ENCODE measurements at regions not wholly inside any gene's neighbourhood (a gene's known extent, or its start where the extent isn't known, plus 50 kb on each side); places are given as distances from the start of the nearest gene placed in this dataset.

GRCh38 chr13:103876571-103876970 is 810.4 kb upstream of the SLC10A2 start:
- Histone ChIP-seq H3K4me3 (no peak overlapping the region), H3K36me3 (no peaks in the 10 kb centered on the region), H3K9me3 (ENCODE audit: low read depth) (no peaks in the 10 kb centered on the region), H3K4me1 (ENCODE audit: low read depth) (peaks cover 6% of the 10 kb centered on the region), H3K27me3 (no peaks in the 10 kb centered on the region), H3K27ac (no peak overlapping the region)
- TF ChIP-seq, protein P1, sequence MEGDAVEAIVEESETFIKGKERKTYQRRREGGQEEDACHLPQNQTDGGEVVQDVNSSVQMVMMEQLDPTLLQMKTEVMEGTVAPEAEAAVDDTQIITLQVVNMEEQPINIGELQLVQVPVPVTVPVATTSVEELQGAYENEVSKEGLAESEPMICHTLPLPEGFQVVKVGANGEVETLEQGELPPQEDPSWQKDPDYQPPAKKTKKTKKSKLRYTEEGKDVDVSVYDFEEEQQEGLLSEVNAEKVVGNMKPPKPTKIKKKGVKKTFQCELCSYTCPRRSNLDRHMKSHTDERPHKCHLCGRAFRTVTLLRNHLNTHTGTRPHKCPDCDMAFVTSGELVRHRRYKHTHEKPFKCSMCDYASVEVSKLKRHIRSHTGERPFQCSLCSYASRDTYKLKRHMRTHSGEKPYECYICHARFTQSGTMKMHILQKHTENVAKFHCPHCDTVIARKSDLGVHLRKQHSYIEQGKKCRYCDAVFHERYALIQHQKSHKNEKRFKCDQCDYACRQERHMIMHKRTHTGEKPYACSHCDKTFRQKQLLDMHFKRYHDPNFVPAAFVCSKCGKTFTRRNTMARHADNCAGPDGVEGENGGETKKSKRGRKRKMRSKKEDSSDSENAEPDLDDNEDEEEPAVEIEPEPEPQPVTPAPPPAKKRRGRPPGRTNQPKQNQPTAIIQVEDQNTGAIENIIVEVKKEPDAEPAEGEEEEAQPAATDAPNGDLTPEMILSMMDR (IDR thresholded peaks at IDR 0.05; ENCODE audit: low read depth, low read length): no peak
- no peak for DNase-seq (ENCODE audit: low read depth in 1 of 2, low spot score in 1 of 2)

DNA sequence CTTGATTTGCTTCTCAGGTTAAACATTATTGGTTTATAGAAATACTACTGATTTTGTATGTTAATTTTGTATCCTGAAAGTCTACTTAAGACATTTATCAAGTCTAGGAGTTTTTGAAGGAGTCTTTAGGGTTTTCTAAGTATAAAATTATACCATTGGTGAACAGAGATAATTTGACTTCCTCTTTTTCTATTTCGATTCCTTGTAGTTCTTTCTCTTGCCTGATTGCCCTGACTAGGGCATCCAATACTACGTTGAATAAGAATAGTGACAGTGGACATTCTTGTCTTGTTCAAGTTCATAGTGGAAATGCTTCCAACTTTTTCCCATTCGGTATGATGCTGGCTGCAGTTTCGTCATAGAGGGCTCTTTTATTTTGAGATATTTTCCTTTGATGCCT is 807.5 kb upstream of the SLC10A2 start:
- H3K36me3 ChIP-seq: no peaks in the 10 kb centered on the region
- H3K9me3 ChIP-seq (ENCODE audit: low read depth): no peaks in the 10 kb centered on the region
- H3K27ac ChIP-seq: no peak overlapping the region
- no peaks in the 10 kb centered on the region for H3K27me3 ChIP-seq
- TF ChIP-seq, protein P1 (IDR thresholded peaks at IDR 0.05; ENCODE audit: low read depth, low read length): no peak
- no peak overlapping the region for H3K4me3 ChIP-seq
- H3K4me1 ChIP-seq (ENCODE audit: low read depth): no peaks in the 10 kb centered on the region
- no peak for DNase-seq (ENCODE audit: low read depth in 1 of 2, low spot score in 1 of 2)

GRCh38 chr13:103866048-103866447 is 799.8 kb upstream of the SLC10A2 start:
- no peaks in the 10 kb centered on the region for H3K36me3 ChIP-seq

DNA sequence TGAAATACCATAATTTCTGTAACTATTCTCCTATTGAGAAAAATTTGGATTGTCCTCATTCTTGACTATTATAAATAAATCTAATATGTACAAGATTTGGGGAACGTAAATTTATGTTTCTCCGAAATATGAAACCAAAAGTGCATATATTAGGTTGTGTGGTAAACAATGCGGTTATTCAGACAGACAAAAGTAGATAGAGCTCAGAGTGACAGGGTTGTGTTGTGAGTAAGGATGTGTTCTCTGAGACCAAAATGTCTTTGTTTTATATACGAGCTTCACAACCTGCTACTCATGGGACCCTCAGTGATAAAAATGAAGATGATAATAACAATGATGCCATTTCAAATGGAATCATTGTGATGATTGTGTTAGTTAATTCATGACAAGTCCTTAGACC is 796.3 kb upstream of the SLC10A2 start:
- H3K4me1 ChIP-seq (ENCODE audit: low read depth): no peaks in the 10 kb centered on the region
- H3K27me3 ChIP-seq: no peaks in the 10 kb centered on the region
- TF ChIP-seq, protein P1 (IDR thresholded peaks at IDR 0.05; ENCODE audit: low read depth, low read length): no peak
- H3K9me3 ChIP-seq (ENCODE audit: low read depth): no peaks in the 10 kb centered on the region
- no peak overlapping the region for H3K4me3 ChIP-seq
- H3K36me3 ChIP-seq: no peaks in the 10 kb centered on the region
- H3K27ac ChIP-seq: no peak overlapping the region
- no peak for DNase-seq (ENCODE audit: low read depth in 1 of 2, low spot score in 1 of 2)

More at GRCh38 chr13:103866048-103866447, 799.8 kb upstream of the SLC10A2 start:
- no peaks in the 10 kb centered on the region for H3K27me3 ChIP-seq
- no peak overlapping the region for H3K4me3 ChIP-seq
- no peak for DNase-seq (ENCODE audit: low read depth in 1 of 2, low spot score in 1 of 2)
- TF ChIP-seq, protein P1 (IDR thresholded peaks at IDR 0.05; ENCODE audit: low read depth, low read length): no peak
- H3K27ac ChIP-seq: no peak overlapping the region
- H3K9me3 ChIP-seq (ENCODE audit: low read depth): no peaks in the 10 kb centered on the region
- no peaks in the 10 kb centered on the region for H3K4me1 ChIP-seq (ENCODE audit: low read depth)

DNA sequence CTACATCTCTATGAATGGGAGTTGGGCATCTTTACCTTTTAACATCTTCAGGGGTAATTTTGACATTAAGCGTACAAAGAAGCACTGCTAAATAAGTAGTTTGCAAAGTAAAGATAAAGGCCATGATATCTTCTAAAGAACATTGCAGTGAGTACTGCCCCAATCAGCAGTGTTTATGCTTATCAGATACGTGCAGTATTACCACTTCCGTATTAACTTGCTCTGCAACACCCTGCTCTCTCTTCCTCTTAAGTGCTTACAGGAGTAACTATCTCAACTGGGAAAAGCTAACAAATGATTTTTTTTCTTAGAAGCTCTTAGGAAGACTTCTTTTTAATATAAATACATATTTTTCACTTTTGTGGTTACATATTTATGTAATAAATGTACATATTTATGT is 793.7 kb upstream of the SLC10A2 start:
- no peak overlapping the region for H3K27ac ChIP-seq
- H3K27me3 ChIP-seq: no peaks in the 10 kb centered on the region
- no peak overlapping the region for H3K4me3 ChIP-seq
- no peaks in the 10 kb centered on the region for H3K9me3 ChIP-seq (ENCODE audit: low read depth)
- TF ChIP-seq, protein P1 (IDR thresholded peaks at IDR 0.05; ENCODE audit: low read depth, low read length): no peak
- DNase-seq (ENCODE audit: low read depth in 1 of 2, low spot score in 1 of 2): no peak
- H3K36me3 ChIP-seq: no peaks in the 10 kb centered on the region
- H3K4me1 ChIP-seq (ENCODE audit: low read depth): no peaks in the 10 kb centered on the region

DNA sequence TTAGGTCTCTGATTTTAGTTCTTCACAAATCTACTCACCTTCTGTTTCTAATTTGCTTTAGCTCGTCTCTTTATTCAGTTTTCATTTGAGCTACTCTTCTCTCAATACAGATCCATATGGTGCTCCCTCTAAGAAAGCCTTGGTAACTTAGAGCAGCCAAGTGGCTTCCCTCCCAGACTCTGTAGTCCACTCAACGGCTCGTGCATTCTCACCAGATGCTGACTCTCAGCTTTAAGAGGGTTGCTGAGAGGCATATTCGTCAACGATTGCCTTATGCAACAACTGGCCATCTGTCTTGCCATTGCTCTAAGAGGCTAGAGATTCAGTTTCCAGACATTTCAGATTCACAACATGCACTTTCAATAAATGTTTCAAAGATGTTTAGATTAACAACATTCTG is 785.8 kb upstream of the SLC10A2 start:
- H3K27ac ChIP-seq: no peak overlapping the region
- H3K9me3 ChIP-seq (ENCODE audit: low read depth): peaks cover 3% of the 10 kb centered on the region
- no peaks in the 10 kb centered on the region for H3K36me3 ChIP-seq
- H3K4me3 ChIP-seq: no peak overlapping the region
- peak in 1 of 2 donors; percentile 26 for DNase-seq (ENCODE audit: low read depth in 1 of 2, low spot score in 1 of 2)
- TF ChIP-seq, protein P1 (IDR thresholded peaks at IDR 0.05; ENCODE audit: low read depth, low read length): no peak
- H3K4me1 ChIP-seq (ENCODE audit: low read depth): no peaks in the 10 kb centered on the region
- H3K27me3 ChIP-seq: no peaks in the 10 kb centered on the region

All from cardiac muscle cell (in vitro differentiated cells and primary cell).